ENCODE measurements at regions not wholly inside any gene's neighbourhood (a gene's known extent, or its start where the extent isn't known, plus 50 kb on each side); places are given as distances from the start of the nearest gene placed in this dataset.
"Not testable (repeated sequence)": the region's sequence is repeated elsewhere in the genome, so short reads cannot be mapped to it uniquely, and the experiment has no call there.

DNA sequence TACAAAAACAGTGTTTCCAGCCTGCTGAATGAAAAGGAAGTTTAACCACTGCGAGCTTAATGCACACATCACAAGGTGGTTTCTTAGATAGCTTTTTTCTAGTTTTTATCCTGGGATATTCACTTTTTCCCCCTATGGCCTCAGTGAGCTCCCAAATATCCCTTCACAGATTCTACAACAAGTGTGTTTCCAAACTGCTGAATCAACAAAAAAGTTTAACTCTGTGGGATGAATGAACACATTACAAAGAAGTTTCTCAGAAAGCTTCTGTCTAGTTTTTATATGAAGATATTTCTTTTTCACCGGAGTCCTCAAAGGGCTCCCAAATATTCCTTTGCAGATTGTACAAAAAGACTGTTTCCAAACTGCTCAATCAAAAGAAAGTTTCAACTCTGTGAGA, 233.1 kb upstream of the TRIM48 start:
- H3K27ac ChIP-seq (ENCODE audit: insufficient read depth in 1 of 2, low read depth in 1 of 2, low read length in 2 of 2, poor library complexity in 1 of 2, severe bottlenecking in 2 of 2); DNase-seq; POLR2A ChIA-PET; H3K27me3 ChIP-seq (replicated peaks in 2 of 5; ENCODE audit: control insufficient read depth in 4 of 5, insufficient read depth in 5 of 5, low read length in 4 of 5); H3K4me1 ChIP-seq (ENCODE audit: control extremely low read depth in 1 of 4, control insufficient read depth in 4 of 4, insufficient read depth in 4 of 4, low read length in 3 of 4); CTCF ChIA-PET; H3K4me3 ChIP-seq (ENCODE audit: control insufficient read depth in 1 of 7, extremely low read depth in 1 of 7, insufficient read depth in 4 of 7, low read depth in 2 of 7, low read length in 6 of 7); H3K36me3 ChIP-seq (ENCODE audit: control insufficient read depth in 4 of 4, insufficient read depth in 4 of 4, low read length in 3 of 4): not testable (repeated sequence)
- peaks cover 0 to 21% (median 4%) of the 10 kb centered on the region in 5 experiments for H3K9me3 ChIP-seq (ENCODE audit: control extremely low read depth in 1 of 5, control insufficient read depth in 4 of 5, insufficient read depth in 2 of 5, low read depth in 1 of 5, low read length in 4 of 5)
- 100% methylated on average over 1 of the region's 2 CpGs for WGBS (ENCODE audit: insufficient coverage)

DNA sequence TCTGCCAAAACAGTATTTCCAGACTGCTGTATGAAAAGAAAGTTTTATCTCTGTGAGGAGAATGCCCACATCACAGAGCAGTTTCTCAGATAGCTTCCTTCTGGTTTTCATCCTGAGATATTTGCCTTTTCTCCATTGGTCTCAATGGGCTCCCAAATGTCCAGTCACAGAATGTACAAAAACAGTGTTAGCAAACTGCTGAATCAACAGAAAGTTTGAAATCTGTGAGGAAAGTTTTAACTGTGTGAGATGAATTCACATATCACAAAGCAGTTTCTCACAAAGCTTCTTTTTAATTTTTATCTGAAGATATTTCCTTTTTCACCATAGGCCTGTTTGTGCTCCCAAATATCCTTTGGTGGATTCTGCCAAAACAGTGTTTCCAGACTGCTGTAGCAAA, 207.2 kb upstream of the TRIM48 start:
- Histone ChIP-seq H3K4me3 (ENCODE audit: control insufficient read depth in 1 of 7, extremely low read depth in 1 of 7, insufficient read depth in 4 of 7, low read depth in 2 of 7, low read length in 6 of 7) (no peak overlapping the region), H3K9me3 (ENCODE audit: control extremely low read depth in 1 of 5, control insufficient read depth in 4 of 5, insufficient read depth in 2 of 5, low read depth in 1 of 5, low read length in 4 of 5) (peaks cover 1 to 31% (median 7%) of the 10 kb centered on the region in 5 experiments), H3K27me3 (replicated peaks in 2 of 5; ENCODE audit: control insufficient read depth in 4 of 5, insufficient read depth in 5 of 5, low read length in 4 of 5) (no peaks in the 10 kb centered on the region), H3K4me1 (ENCODE audit: control extremely low read depth in 1 of 4, control insufficient read depth in 4 of 4, insufficient read depth in 4 of 4, low read length in 3 of 4) (no peaks in the 10 kb centered on the region), H3K27ac (ENCODE audit: insufficient read depth in 1 of 2, low read depth in 1 of 2, low read length in 2 of 2, poor library complexity in 1 of 2, severe bottlenecking in 2 of 2) (no peak overlapping the region), H3K36me3 (ENCODE audit: control insufficient read depth in 4 of 4, insufficient read depth in 4 of 4, low read length in 3 of 4) (no peaks in the 10 kb centered on the region)
- ChIA-PET POLR2A (interaction anchor here (0.7 kb wide), 1 partner anchor 91 kb away, joined by 11 read pairs; no protein-coding TSS in a partner anchor), CTCF (no interaction called here)
- DNase-seq, result no peak

DNA sequence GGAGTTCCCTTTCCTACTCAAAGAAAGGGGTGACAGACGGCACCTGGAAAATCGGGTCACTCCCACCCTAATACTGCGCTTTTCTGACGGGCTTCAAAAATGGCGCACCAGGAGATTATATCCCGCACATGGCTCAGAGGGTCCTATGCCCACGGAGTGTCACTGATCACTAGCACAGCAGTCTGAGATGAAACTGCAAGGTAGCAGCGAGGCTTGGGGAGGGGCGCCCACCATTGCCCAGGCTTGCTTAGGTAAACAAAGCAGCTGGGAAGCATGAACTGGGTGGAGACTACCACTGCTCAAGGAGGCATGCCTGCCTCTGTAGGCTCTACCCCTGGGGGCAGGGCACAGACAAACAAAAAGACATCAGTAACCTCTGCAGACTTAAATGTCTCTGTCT, 177.4 kb upstream of the TRIM48 start:
- H3K4me1 ChIP-seq (ENCODE audit: control extremely low read depth in 1 of 4, control insufficient read depth in 4 of 4, insufficient read depth in 4 of 4, low read length in 3 of 4); DNase-seq; CTCF ChIA-PET; H3K4me3 ChIP-seq (ENCODE audit: control insufficient read depth in 1 of 7, extremely low read depth in 1 of 7, insufficient read depth in 4 of 7, low read depth in 2 of 7, low read length in 6 of 7); H3K27ac ChIP-seq (ENCODE audit: insufficient read depth in 1 of 2, low read depth in 1 of 2, low read length in 2 of 2, poor library complexity in 1 of 2, severe bottlenecking in 2 of 2); H3K36me3 ChIP-seq (ENCODE audit: control insufficient read depth in 4 of 4, insufficient read depth in 4 of 4, low read length in 3 of 4); H3K27me3 ChIP-seq (replicated peaks in 2 of 5; ENCODE audit: control insufficient read depth in 4 of 5, insufficient read depth in 5 of 5, low read length in 4 of 5); POLR2A ChIA-PET: not testable (repeated sequence)
- peaks cover 0 to 13% (median 4%) of the 10 kb centered on the region in 5 experiments for H3K9me3 ChIP-seq (ENCODE audit: control extremely low read depth in 1 of 5, control insufficient read depth in 4 of 5, insufficient read depth in 2 of 5, low read depth in 1 of 5, low read length in 4 of 5)
- 95% methylated on average over 8 of the region's 9 CpGs for WGBS (ENCODE audit: insufficient coverage)

DNA sequence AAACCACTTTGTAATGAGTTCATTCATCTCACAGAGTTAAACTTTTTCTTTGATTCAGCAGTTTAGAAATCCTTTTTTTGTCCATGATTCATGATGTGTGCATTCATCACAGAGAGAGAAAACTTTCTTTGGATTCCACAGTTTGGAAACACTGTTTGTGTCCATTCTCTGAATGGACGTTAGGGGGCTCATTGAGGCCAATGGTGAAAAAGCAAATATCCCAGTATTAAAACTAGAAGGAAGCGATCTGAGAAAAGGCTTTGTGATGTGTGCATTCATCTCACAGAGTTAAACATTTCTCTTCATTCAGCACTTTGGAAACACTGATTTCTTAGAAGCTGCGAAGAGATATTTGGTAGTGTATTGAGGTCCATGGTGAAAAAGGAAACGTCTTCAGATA, 155.6 kb upstream of the TRIM48 start:
- Histone ChIP-seq H3K27me3 (replicated peaks in 2 of 5; ENCODE audit: control insufficient read depth in 4 of 5, insufficient read depth in 5 of 5, low read length in 4 of 5) (no peaks in the 10 kb centered on the region), H3K36me3 (ENCODE audit: control insufficient read depth in 4 of 4, insufficient read depth in 4 of 4, low read length in 3 of 4) (no peaks in the 10 kb centered on the region), H3K9me3 (ENCODE audit: control extremely low read depth in 1 of 5, control insufficient read depth in 4 of 5, insufficient read depth in 2 of 5, low read depth in 1 of 5, low read length in 4 of 5) (peaks cover 0 to 8% (median 4%) of the 10 kb centered on the region in 5 experiments), H3K27ac (ENCODE audit: insufficient read depth in 1 of 2, low read depth in 1 of 2, low read length in 2 of 2, poor library complexity in 1 of 2, severe bottlenecking in 2 of 2) (no peak overlapping the region), H3K4me3 (ENCODE audit: control insufficient read depth in 1 of 7, extremely low read depth in 1 of 7, insufficient read depth in 4 of 7, low read depth in 2 of 7, low read length in 6 of 7) (no peak overlapping the region), H3K4me1 (ENCODE audit: control extremely low read depth in 1 of 4, control insufficient read depth in 4 of 4, insufficient read depth in 4 of 4, low read length in 3 of 4) (no peaks in the 10 kb centered on the region)
- no peak for DNase-seq
- ChIA-PET CTCF (no interaction called here), POLR2A (no interaction called here)
- whole genome bisulfite sequencing (ENCODE audit: insufficient coverage), result no CpG with 5 or more reads among the region's 4 CpGs

Data from common myeloid progenitor, CD34-positive (primary cell).